Colon (tissue), 2 donors: ENCODE measurements at regions not wholly inside any gene's neighbourhood (a gene's known extent, or its start where the extent isn't known, plus 50 kb on each side); places are given as distances from the start of the nearest gene placed in this dataset.

Experiments
- FAIRE-seq: peaks from 2 replicates; lab custom pipeline; 2012; peaks lifted over from hg19 to GRCh38; lab: Jason Lieb, UNC
- donor health status: control.
- donor health status: control.

GRCh38 chr18:78071166-78071710 lies 821.6 kb downstream of the GALR1 start:
- no peak for FAIRE-seq

- no peak for FAIRE-seq
Observed at GRCh38 chr18:78071776-78072175, 822.1 kb downstream of the GALR1 start.

GRCh38 chr18:78072375-78072774 lies 822.7 kb downstream of the GALR1 start:
- FAIRE-seq, result no peak

- FAIRE-seq, result no peak
Observed at GRCh38 chr18:78073275-78073674, 823.6 kb downstream of the GALR1 start.

GRCh38 chr18:78074400-78075020 lies 824.9 kb downstream of the GALR1 start:
- FAIRE-seq, result no peak

- no peak for FAIRE-seq
Observed at GRCh38 chr18:78080081-78080480, 830.4 kb downstream of the GALR1 start.

GRCh38 chr18:78080761-78081160 lies 831.1 kb downstream of the GALR1 start:
- no peak for FAIRE-seq

GRCh38 chr18:78082816-78083215 lies 833.2 kb downstream of the GALR1 start:
- no peak for FAIRE-seq

- no peak for FAIRE-seq
Observed at GRCh38 chr18:78085241-78086185, 835.9 kb downstream of the GALR1 start.

GRCh38 chr18:78086931-78087330 lies 837.3 kb downstream of the GALR1 start:
- no peak for FAIRE-seq

GRCh38 chr18:78087338-78087737 lies 837.7 kb downstream of the GALR1 start:
- no peak for FAIRE-seq

- no peak for FAIRE-seq
Observed at GRCh38 chr18:78090584-78090983, 840.9 kb downstream of the GALR1 start.

GRCh38 chr18:78092901-78093300 lies 843.3 kb downstream of the GALR1 start:
- no peak for FAIRE-seq

- FAIRE-seq, result no peak
Observed at GRCh38 chr18:78099979-78100588, 850.4 kb downstream of the GALR1 start.

- FAIRE-seq, result no peak
Observed at GRCh38 chr18:78101091-78101490, 851.4 kb downstream of the GALR1 start.

- FAIRE-seq, result no peak
Observed at GRCh38 chr18:78102135-78102534, 852.5 kb downstream of the GALR1 start.

- no peak for FAIRE-seq
Observed at GRCh38 chr18:78105611-78106010, 856.0 kb downstream of the GALR1 start.

- no peak for FAIRE-seq
Observed at GRCh38 chr18:78106946-78107345, 857.3 kb downstream of the GALR1 start.

GRCh38 chr18:78107363-78107762 lies 857.7 kb downstream of the GALR1 start:
- FAIRE-seq, result no peak

- no peak for FAIRE-seq
Observed at GRCh38 chr18:78108554-78108953, 858.9 kb downstream of the GALR1 start.

- FAIRE-seq, result no peak
Observed at GRCh38 chr18:78113136-78113939, 863.7 kb downstream of the GALR1 start.

GRCh38 chr18:78113940-78114251 lies 864.2 kb downstream of the GALR1 start:
- no peak for FAIRE-seq
